Fibroblast of lung (primary cell): ENCODE measurements at regions not wholly inside any gene's neighbourhood (a gene's known extent, or its start where the extent isn't known, plus 50 kb on each side); places are given as distances from the start of the nearest gene placed in this dataset.

Experiments
- CTCF ChIP-seq, 2 donors: IDR thresholded peaks in 1 of 2; conservative IDR thresholded peaks in 1 of 2; 1 replicate in 1 of 2; 2 replicates in 1 of 2; pipeline ENCODE4 v1.5.1; 2011 to 2012; ENCODE audit warnings: low read length in 2 of 2, control low read depth in 1 of 2, inconsistent platforms in 1 of 2, low read depth in 1 of 2, mild to moderate bottlenecking in 1 of 2
- EZH2 ChIP-seq: IDR thresholded peaks from 2 replicates; pipeline ENCODE4 v1.5.1; 2012; ENCODE audit warnings: low read length, control low read depth, mild to moderate bottlenecking; ENCODE audit errors: missing control alignments

- TF ChIP-seq CTCF (conservative IDR thresholded peaks at IDR 0.05 in 1 of 2, IDR thresholded peaks at IDR 0.05 in 1 of 2; ENCODE audit: low read depth in 1 of 2, low read length in 2 of 2) (no peak), EZH2 (no peak)
Observed at GRCh38 chr16:27123795-27124409, 57.2 kb downstream of the C16orf82 start.
